ENCODE measurements at regions not wholly inside any gene's neighbourhood (a gene's known extent, or its start where the extent isn't known, plus 50 kb on each side); places are given as distances from the start of the nearest gene placed in this dataset.

GRCh38 chr3:57009802-57010201 is 50.7 kb upstream of the SPATA12 start:
- no peak for DNase-seq

GRCh38 chr3:57009367-57009766 is 51.1 kb upstream of the SPATA12 start:
- DNase-seq: no peak

GRCh38 chr3:57007521-57008460 is 52.7 kb upstream of the SPATA12 start:
- no peak for DNase-seq

- no peak for DNase-seq
Measured at GRCh38 chr3:57006949-57007419, 53.5 kb upstream of the SPATA12 start.

GRCh38 chr3:57006179-57006657 is 54.2 kb upstream of the SPATA12 start:
- DNase-seq: no peak

- no peak for DNase-seq
Measured at GRCh38 chr3:57004229-57004628, 56.2 kb upstream of the SPATA12 start.

- DNase-seq: no peak
Measured at GRCh38 chr3:57003676-57004075, 56.8 kb upstream of the SPATA12 start.

GRCh38 chr3:57001356-57001755 is 59.1 kb upstream of the SPATA12 start:
- DNase-seq: no peak

GRCh38 chr3:57000012-57000411 is 60.5 kb upstream of the SPATA12 start:
- no peak for DNase-seq

GRCh38 chr3:56999547-56999946 is 60.9 kb upstream of the SPATA12 start:
- DNase-seq: no peak

- DNase-seq: no peak
Measured at GRCh38 chr3:56998076-56998529, 62.4 kb upstream of the SPATA12 start.

GRCh38 chr3:56997675-56998074 is 62.8 kb upstream of the SPATA12 start:
- DNase-seq: no peak

GRCh38 chr3:56997041-56997440 is 63.4 kb upstream of the SPATA12 start:
- DNase-seq: no peak

GRCh38 chr3:56994391-56994790 is 66.1 kb upstream of the SPATA12 start:
- no peak for DNase-seq

GRCh38 chr3:56990641-56991015 is 69.8 kb upstream of the SPATA12 start:
- no peak for DNase-seq

- DNase-seq: no peak
Measured at GRCh38 chr3:56989977-56990640, 70.4 kb upstream of the SPATA12 start.

GRCh38 chr3:56989169-56989976 is 71.1 kb upstream of the SPATA12 start:
- no peak for DNase-seq

GRCh38 chr3:56988458-56989168 is 71.9 kb upstream of the SPATA12 start:
- DNase-seq: peak; percentile 69

GRCh38 chr3:56987238-56987895 is 73.1 kb upstream of the SPATA12 start:
- DNase-seq: peak; percentile 15

GRCh38 chr3:56986347-56986746 is 74.1 kb upstream of the SPATA12 start:
- no peak for DNase-seq

GRCh38 chr3:56985878-56986277 is 74.6 kb upstream of the SPATA12 start:
- DNase-seq: no peak

- no peak for DNase-seq
Measured at GRCh38 chr3:56985460-56985859, 75.0 kb upstream of the SPATA12 start.
